ENCODE measurements at regions not wholly inside any gene's neighbourhood (a gene's known extent, or its start where the extent isn't known, plus 50 kb on each side); places are given as distances from the start of the nearest gene placed in this dataset.

DNA sequence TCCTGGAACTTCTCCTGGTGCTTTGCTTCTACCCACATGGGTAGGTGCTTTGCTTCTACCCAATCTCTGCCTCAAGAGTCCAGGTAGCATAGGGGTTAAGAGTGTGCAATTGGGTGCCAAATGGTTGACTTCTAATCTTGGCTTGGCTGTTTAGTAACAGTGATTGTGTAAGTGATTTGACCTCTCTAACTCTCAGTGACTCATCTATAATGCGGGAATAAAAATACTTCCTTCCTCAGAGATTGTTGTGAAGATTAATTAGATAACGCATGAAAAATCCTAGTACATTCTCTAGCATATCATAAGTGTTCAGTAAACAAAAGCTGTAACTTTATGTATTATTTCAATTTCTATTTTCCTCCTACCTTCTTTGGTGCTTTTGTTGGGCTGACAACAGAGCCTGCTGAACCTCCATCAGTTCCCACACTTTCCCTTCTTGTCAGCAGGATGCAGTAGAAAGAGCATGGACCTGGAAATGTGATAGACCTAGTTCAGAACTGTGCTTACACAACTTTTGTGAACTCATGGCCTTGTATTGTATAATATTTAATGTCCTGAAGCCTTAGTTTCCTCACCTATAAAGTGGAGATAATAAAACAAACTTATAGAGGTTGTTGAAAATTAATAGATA, 72.9 kb upstream of the SMIM36 start:
- TF ChIP-seq, protein P1, sequence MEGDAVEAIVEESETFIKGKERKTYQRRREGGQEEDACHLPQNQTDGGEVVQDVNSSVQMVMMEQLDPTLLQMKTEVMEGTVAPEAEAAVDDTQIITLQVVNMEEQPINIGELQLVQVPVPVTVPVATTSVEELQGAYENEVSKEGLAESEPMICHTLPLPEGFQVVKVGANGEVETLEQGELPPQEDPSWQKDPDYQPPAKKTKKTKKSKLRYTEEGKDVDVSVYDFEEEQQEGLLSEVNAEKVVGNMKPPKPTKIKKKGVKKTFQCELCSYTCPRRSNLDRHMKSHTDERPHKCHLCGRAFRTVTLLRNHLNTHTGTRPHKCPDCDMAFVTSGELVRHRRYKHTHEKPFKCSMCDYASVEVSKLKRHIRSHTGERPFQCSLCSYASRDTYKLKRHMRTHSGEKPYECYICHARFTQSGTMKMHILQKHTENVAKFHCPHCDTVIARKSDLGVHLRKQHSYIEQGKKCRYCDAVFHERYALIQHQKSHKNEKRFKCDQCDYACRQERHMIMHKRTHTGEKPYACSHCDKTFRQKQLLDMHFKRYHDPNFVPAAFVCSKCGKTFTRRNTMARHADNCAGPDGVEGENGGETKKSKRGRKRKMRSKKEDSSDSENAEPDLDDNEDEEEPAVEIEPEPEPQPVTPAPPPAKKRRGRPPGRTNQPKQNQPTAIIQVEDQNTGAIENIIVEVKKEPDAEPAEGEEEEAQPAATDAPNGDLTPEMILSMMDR (IDR thresholded peaks at IDR 0.05; ENCODE audit: borderline replicate concordance, control extremely low read depth, extremely low read depth, insufficient read depth, missing control alignments) = no peak
- DNase-seq (ENCODE audit: low spot score) = no peak
- in situ Hi-C loops (cut with MboI; ENCODE audit: low sequenced_read_pairs, unreplicated experiment) = no loop called here

DNA sequence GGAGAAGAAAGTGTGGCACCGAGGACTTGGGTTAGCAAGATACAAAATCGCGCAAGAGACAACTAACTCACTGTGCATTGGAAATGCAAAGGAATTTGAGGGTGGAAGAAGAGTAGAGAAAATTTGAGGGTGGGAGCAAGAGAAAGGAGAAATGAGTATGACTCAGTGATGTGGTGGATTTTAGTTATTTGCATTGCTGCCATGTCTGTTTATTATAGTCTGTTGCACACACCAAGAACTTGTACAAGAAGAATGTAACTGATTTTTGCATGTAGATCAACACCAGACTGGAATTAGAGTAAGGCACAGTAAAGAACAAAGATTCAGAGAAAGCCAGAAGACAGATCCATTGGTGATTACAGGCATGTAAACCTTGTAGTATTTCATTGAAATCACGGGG, 71.6 kb upstream of the SMIM36 start:
- TF ChIP-seq, protein P1 (IDR thresholded peaks at IDR 0.05; ENCODE audit: borderline replicate concordance, control extremely low read depth, extremely low read depth, insufficient read depth, missing control alignments) = no peak
- in situ Hi-C loops (cut with MboI; ENCODE audit: low sequenced_read_pairs, unreplicated experiment) = no loop called here
- DNase-seq (ENCODE audit: low spot score) = no peak

DNA sequence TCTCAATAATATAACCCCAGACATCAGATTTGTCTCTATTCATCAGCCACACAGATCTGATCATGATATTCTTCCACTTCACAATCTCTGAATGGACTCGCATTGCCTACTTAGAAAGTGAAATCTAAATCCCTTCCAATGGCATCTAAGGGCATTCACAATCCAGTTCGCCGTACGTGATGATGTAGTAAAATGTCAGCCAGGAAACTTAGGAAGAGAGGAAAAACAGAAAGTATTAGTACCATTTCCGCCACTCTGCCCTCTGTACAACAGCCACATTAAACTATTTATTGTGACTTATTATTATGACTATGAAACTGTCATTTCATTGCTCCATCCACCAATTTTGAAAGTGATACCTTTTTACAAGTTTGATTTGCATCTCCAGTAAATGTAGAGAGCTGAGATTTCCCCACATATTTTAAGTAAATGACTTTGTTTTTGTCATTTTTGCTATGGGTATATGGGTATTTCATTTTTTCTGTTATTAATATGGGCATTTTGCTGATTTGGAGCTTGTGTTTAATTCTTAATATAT, 69.4 kb upstream of the SMIM36 start:
- DNase-seq (ENCODE audit: low spot score) = peak; percentile 43
- in situ Hi-C loops (cut with MboI; ENCODE audit: low sequenced_read_pairs, unreplicated experiment) = no loop called here
- TF ChIP-seq, protein P1 (IDR thresholded peaks at IDR 0.05; ENCODE audit: borderline replicate concordance, control extremely low read depth, extremely low read depth, insufficient read depth, missing control alignments) = no peak

DNA sequence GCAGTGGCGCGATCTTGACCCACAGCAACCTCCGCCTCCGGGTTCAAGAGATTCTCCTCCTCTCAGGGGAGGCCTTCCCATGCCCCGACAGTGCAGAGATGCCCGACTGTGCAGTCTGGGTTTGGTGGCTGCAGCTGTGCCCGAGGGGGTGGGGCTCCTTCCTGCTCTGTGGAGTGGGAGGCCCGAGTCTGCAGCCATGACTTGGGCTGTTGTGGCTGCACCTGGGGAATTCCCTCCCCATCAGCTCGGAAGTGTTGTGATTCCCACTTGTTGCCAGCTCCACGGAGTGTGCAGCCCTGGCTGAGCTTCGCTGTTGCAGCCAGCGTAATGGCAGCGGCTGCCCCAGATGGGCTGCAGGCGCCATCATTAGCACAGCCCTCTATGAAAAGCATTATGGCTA, 66.4 kb upstream of the SMIM36 start:
- TF ChIP-seq, protein P1 (IDR thresholded peaks at IDR 0.05; ENCODE audit: borderline replicate concordance, control extremely low read depth, extremely low read depth, insufficient read depth, missing control alignments) = no peak
- no peak for DNase-seq (ENCODE audit: low spot score)
- in situ Hi-C loops (cut with MboI; ENCODE audit: low sequenced_read_pairs, unreplicated experiment) = no loop called here

DNA sequence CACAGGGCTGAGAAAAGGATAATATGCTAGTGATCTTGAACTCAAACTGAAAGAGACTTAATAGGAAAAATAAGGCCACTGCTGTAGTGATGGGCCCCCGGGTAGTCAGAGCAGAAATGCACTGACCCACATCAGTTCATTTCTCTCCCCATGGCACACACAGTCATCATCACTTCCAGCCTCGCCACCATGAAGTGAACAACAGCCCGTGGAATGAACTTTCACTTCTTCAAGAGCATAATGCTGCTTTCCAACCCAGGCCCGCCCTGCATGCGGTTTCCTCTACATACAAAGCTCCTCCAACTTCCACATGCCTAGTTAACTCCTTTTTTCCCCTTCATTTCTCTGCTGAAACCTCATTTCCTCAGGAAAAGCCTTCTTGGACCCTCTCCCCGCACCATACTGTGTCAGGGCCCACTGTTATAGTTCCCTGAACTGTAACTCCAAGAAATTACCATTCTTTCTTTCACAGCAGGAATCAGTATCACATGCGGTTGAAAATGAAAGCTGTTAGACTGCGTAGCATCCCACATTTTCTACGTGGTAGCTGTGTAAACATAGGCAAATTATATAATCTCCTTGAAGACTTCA, 65.8 kb upstream of the SMIM36 start:
- in situ Hi-C loops (cut with MboI; ENCODE audit: low sequenced_read_pairs, unreplicated experiment) = no loop called here
- TF ChIP-seq, protein P1 (IDR thresholded peaks at IDR 0.05; ENCODE audit: borderline replicate concordance, control extremely low read depth, extremely low read depth, insufficient read depth, missing control alignments) = no peak
- DNase-seq (ENCODE audit: low spot score) = peak; percentile 55

DNA sequence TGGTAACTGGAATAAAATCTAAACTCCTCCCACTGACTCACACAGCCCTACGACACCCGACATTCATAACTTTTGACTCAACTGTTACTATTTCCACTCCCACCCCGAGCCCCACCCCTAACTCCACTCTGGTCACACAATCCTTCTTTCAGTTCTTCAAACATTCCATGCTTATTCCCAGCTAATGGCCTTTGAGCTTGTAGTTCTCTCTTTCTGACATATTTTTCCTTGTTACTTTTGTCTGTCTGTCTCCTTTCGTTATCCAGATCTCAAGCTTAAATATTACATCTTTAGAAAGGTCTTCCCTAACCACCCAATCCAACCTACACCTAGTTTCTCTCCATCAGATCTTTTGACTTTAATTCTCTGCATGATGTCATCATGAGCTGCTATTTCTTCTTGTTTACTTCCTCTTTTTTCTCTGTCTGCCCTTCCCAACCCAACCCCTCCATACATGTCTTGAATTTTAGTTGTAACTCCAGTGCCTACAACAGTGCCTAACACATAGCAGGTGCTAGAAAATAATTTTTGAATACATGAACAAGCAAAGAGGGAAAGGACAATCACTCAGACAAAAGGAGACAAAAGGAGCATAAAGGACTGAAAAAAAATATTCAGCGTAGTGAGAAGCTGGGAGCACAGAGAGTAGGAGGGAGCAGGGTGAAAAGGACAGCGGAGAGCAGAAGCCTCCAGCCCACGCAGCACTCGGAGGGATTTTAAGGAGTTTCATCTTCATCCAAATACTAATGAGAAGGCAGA, 65.2 kb upstream of the SMIM36 start:
- TF ChIP-seq, protein P1 (IDR thresholded peaks at IDR 0.05; ENCODE audit: borderline replicate concordance, control extremely low read depth, extremely low read depth, insufficient read depth, missing control alignments) = no peak
- DNase-seq (ENCODE audit: low spot score) = no peak
- in situ Hi-C loops (cut with MboI; ENCODE audit: low sequenced_read_pairs, unreplicated experiment) = no loop called here
